ENCODE measurements at regions not wholly inside any gene's neighbourhood (a gene's known extent, or its start where the extent isn't known, plus 50 kb on each side); places are given as distances from the start of the nearest gene placed in this dataset.
"Not testable (repeated sequence)": the region's sequence is repeated elsewhere in the genome, so short reads cannot be mapped to it uniquely, and the experiment has no call there.

GRCh38 chr20:29088472-29088871 is 2169.0 kb upstream of the DEFB115 start:
- POLR2A ChIA-PET; CTCF ChIA-PET; H3K27ac Mint-ChIP-seq; H3K4me3 Mint-ChIP-seq; H3K27me3 Mint-ChIP-seq; H3K36me3 Mint-ChIP-seq (ENCODE audit: low read depth); H3K4me1 Mint-ChIP-seq; DNase-seq: not testable (repeated sequence)
- H3K9me3 Mint-ChIP-seq = peaks cover 25% of the 10 kb centered on the region

GRCh38 chr20:29089409-29089808 is 2168.1 kb upstream of the DEFB115 start:
- H3K36me3 Mint-ChIP-seq (ENCODE audit: low read depth); H3K27me3 Mint-ChIP-seq; CTCF ChIA-PET; H3K4me3 Mint-ChIP-seq; DNase-seq; POLR2A ChIA-PET; H3K27ac Mint-ChIP-seq; H3K4me1 Mint-ChIP-seq: not testable (repeated sequence)
- H3K9me3 Mint-ChIP-seq = peaks cover 20% of the 10 kb centered on the region

GRCh38 chr20:29093958-29094357 is 2163.5 kb upstream of the DEFB115 start:
- DNase-seq; H3K27me3 Mint-ChIP-seq; POLR2A ChIA-PET; H3K36me3 Mint-ChIP-seq (ENCODE audit: low read depth); H3K27ac Mint-ChIP-seq; H3K4me1 Mint-ChIP-seq; CTCF ChIA-PET; H3K4me3 Mint-ChIP-seq: not testable (repeated sequence)
- peaks cover 15% of the 10 kb centered on the region for H3K9me3 Mint-ChIP-seq

- H3K27ac Mint-ChIP-seq; H3K4me3 Mint-ChIP-seq; H3K36me3 Mint-ChIP-seq (ENCODE audit: low read depth); H3K4me1 Mint-ChIP-seq; DNase-seq; POLR2A ChIA-PET; H3K9me3 Mint-ChIP-seq; H3K27me3 Mint-ChIP-seq; CTCF ChIA-PET: not testable (repeated sequence)
These were observed 2160.8 kb upstream of the DEFB115 start for GRCh38 chr20:29096695-29097094.

- peaks cover 19% of the 10 kb centered on the region for H3K9me3 Mint-ChIP-seq
- POLR2A ChIA-PET; H3K4me1 Mint-ChIP-seq; DNase-seq; H3K27ac Mint-ChIP-seq; CTCF ChIA-PET; H3K27me3 Mint-ChIP-seq; H3K36me3 Mint-ChIP-seq (ENCODE audit: low read depth); H3K4me3 Mint-ChIP-seq: not testable (repeated sequence)
These were observed 2149.6 kb upstream of the DEFB115 start for GRCh38 chr20:29107884-29108283.

GRCh38 chr20:29109386-29109785 is 2148.1 kb upstream of the DEFB115 start:
- H3K4me3 Mint-ChIP-seq; POLR2A ChIA-PET; DNase-seq; H3K4me1 Mint-ChIP-seq; H3K27ac Mint-ChIP-seq; H3K36me3 Mint-ChIP-seq (ENCODE audit: low read depth); H3K27me3 Mint-ChIP-seq; CTCF ChIA-PET: not testable (repeated sequence)
- H3K9me3 Mint-ChIP-seq = peaks cover 21% of the 10 kb centered on the region

GRCh38 chr20:29115097-29115496 is 2142.4 kb upstream of the DEFB115 start:
- H3K4me3 Mint-ChIP-seq; H3K36me3 Mint-ChIP-seq (ENCODE audit: low read depth); H3K27ac Mint-ChIP-seq; CTCF ChIA-PET; POLR2A ChIA-PET; H3K27me3 Mint-ChIP-seq; H3K4me1 Mint-ChIP-seq; DNase-seq: not testable (repeated sequence)
- H3K9me3 Mint-ChIP-seq = peaks cover 30% of the 10 kb centered on the region

GRCh38 chr20:29119141-29119540 is 2138.3 kb upstream of the DEFB115 start:
- Mint-ChIP-seq H3K36me3 (ENCODE audit: low read depth) (no peaks in the 10 kb centered on the region), H3K4me3 (no peak overlapping the region), H3K4me1 (no peaks in the 10 kb centered on the region), H3K27ac (no peak overlapping the region), H3K27me3 (no peaks in the 10 kb centered on the region), H3K9me3 (peaks cover 48% of the 10 kb centered on the region)
- ChIA-PET POLR2A (no interaction called here), CTCF (no interaction called here)
- DNase-seq = no peak

GRCh38 chr20:29119684-29120083 is 2137.8 kb upstream of the DEFB115 start:
- H3K9me3 Mint-ChIP-seq = peaks cover 52% of the 10 kb centered on the region
- POLR2A ChIA-PET; H3K27me3 Mint-ChIP-seq; H3K4me3 Mint-ChIP-seq; H3K4me1 Mint-ChIP-seq; CTCF ChIA-PET; H3K27ac Mint-ChIP-seq; DNase-seq; H3K36me3 Mint-ChIP-seq (ENCODE audit: low read depth): not testable (repeated sequence)

- H3K4me1 Mint-ChIP-seq; H3K4me3 Mint-ChIP-seq; CTCF ChIA-PET; H3K36me3 Mint-ChIP-seq (ENCODE audit: low read depth); DNase-seq; POLR2A ChIA-PET; H3K27me3 Mint-ChIP-seq; H3K27ac Mint-ChIP-seq: not testable (repeated sequence)
- H3K9me3 Mint-ChIP-seq = peaks cover 56% of the 10 kb centered on the region
These were observed 2137.4 kb upstream of the DEFB115 start for GRCh38 chr20:29120088-29120487.

GRCh38 chr20:29120575-29120974 is 2136.9 kb upstream of the DEFB115 start:
- H3K4me1 Mint-ChIP-seq; CTCF ChIA-PET; H3K27ac Mint-ChIP-seq; H3K27me3 Mint-ChIP-seq; H3K36me3 Mint-ChIP-seq (ENCODE audit: low read depth); POLR2A ChIA-PET; H3K4me3 Mint-ChIP-seq; DNase-seq: not testable (repeated sequence)
- peaks cover 58% of the 10 kb centered on the region for H3K9me3 Mint-ChIP-seq

- H3K4me1 Mint-ChIP-seq; H3K27ac Mint-ChIP-seq; CTCF ChIA-PET; H3K36me3 Mint-ChIP-seq (ENCODE audit: low read depth); H3K4me3 Mint-ChIP-seq; POLR2A ChIA-PET; H3K27me3 Mint-ChIP-seq; DNase-seq: not testable (repeated sequence)
- peaks cover 47% of the 10 kb centered on the region for H3K9me3 Mint-ChIP-seq
These were observed 2134.7 kb upstream of the DEFB115 start for GRCh38 chr20:29122784-29123183.

GRCh38 chr20:29123861-29124260 is 2133.6 kb upstream of the DEFB115 start:
- no peak overlapping the region for H3K4me3 Mint-ChIP-seq
- no peak overlapping the region for H3K27ac Mint-ChIP-seq
- no peak for DNase-seq
- CTCF ChIA-PET = no interaction called here
- no peaks in the 10 kb centered on the region for H3K27me3 Mint-ChIP-seq
- no peaks in the 10 kb centered on the region for H3K36me3 Mint-ChIP-seq (ENCODE audit: low read depth)
- POLR2A ChIA-PET = no interaction called here
- peaks cover 40% of the 10 kb centered on the region for H3K9me3 Mint-ChIP-seq
- no peaks in the 10 kb centered on the region for H3K4me1 Mint-ChIP-seq

Measured in activated CD4-positive, alpha-beta memory T cell treated with anti-CD3 and anti-CD28 coated beads, Interleukin-2, amount 10 ng/mL, durations not matched to agents 7 days and 5 days (primary cell).